Transverse colon (tissue), 4 donors: ENCODE measurements at regions not wholly inside any gene's neighbourhood (a gene's known extent, or its start where the extent isn't known, plus 50 kb on each side); places are given as distances from the start of the nearest gene placed in this dataset.

Experiments
- CTCF ChIP-seq, 5 experiments: fragments of 200-600 bp in 3 of 5; fragments of 450-650 bp in 2 of 5; sonication (generic) in 3 of 5; IDR thresholded peaks; 1 replicate in 2 of 5; 2 replicates in 3 of 5; pipeline ENCODE4 v1.5.1; 2016 to 2017; ENCODE audit warnings: antibody characterized with exemption in 5 of 5, inconsistent platforms in 3 of 5, mild to moderate bottlenecking in 2 of 5, moderate library complexity in 1 of 5
- EP300 ChIP-seq: sonication (generic); formaldehyde crosslinking; IDR thresholded peaks from one replicate; pipeline ENCODE4 v1.6.1; 2017; ENCODE audit warnings: antibody characterized with exemption, low read depth
- POLR2A ChIP-seq: fragments of 450-650 bp; IDR thresholded peaks from one replicate; pipeline ENCODE4 v1.6.1; 2016; ENCODE audit warnings: antibody characterized with exemption, mild to moderate bottlenecking, moderate library complexity
- POLR2AphosphoS5 ChIP-seq, 3 donors: sonication (generic); formaldehyde crosslinking; IDR thresholded peaks; one replicate each; pipeline ENCODE4 v1.6.1; 2016; ENCODE audit warnings: antibody characterized with exemption in 3 of 3

- TF ChIP-seq CTCF (IDR thresholded peaks at IDR 0.05) = no peak
- no peak for TF ChIP-seq POLR2A
- TF ChIP-seq EP300 = no peak
- no peak for TF ChIP-seq POLR2AphosphoS5 (IDR thresholded peaks at IDR 0.05)
Observed at GRCh38 chr3:74282202-74282601, 332.3 kb downstream of the CNTN3 start.
